Peyer's patch (tissue), 4 donors: ENCODE measurements at regions not wholly inside any gene's neighbourhood (a gene's known extent, or its start where the extent isn't known, plus 50 kb on each side); places are given as distances from the start of the nearest gene placed in this dataset.

ENCODE experiments used
- DNase-seq, 3 donors: peaks; one replicate each; pipeline ENCODE4 v3.0.0-alpha.2; 2017 to 2019
- H3K27ac ChIP-seq, 4 donors: fragments of 200-600 bp; sonication (generic); one replicate each; pipeline ENCODE4 v1.5.1; 2016 to 2019
- H3K27me3 ChIP-seq, 2 donors: fragments of 200-600 bp; sonication (generic); one replicate each; pipeline ENCODE4 v1.5.1; 2019
- H3K36me3 ChIP-seq, 3 donors: fragments of 200-600 bp; sonication (generic); one replicate each; pipeline ENCODE4 v1.5.1; 2016 to 2019
- H3K4me1 ChIP-seq, 4 donors: fragments of 200-600 bp; sonication (generic); one replicate each; pipeline ENCODE4 v1.5.1; 2016 to 2019
- H3K4me3 ChIP-seq, 4 donors: fragments of 200-600 bp; sonication (generic); 1 replicate in 3 of 4; 2 replicates in 1 of 4; pipeline ENCODE4 v1.5.1; 2016 to 2019; ENCODE audit warnings: mild to moderate bottlenecking in 1 of 4
- H3K9me3 ChIP-seq, 4 donors: fragments of 200-600 bp; sonication (generic); one replicate each; pipeline ENCODE4 v1.5.1; 2016 to 2019; ENCODE audit warnings: mild to moderate bottlenecking in 1 of 4
- POLR2A ChIP-seq, 2 donors: fragments of 450-650 bp; IDR thresholded peaks; one replicate each; pipeline ENCODE4 v1.5.1; 2017; ENCODE audit warnings: antibody characterized with exemption in 2 of 2, mild to moderate bottlenecking in 2 of 2, moderate library complexity in 2 of 2
- TF ChIP-seq, protein P1 (sequence below), 6 experiments: fragments of 450-650 bp in 4 of 6; fragments of 200-600 bp in 2 of 6; sonication (generic) in 1 of 6; IDR thresholded peaks; one replicate each; pipeline ENCODE4 v1.5.1; 2017 to 2019; ENCODE audit warnings: antibody characterized with exemption in 6 of 6, mild to moderate bottlenecking in 3 of 6, moderate library complexity in 1 of 6

DNA sequence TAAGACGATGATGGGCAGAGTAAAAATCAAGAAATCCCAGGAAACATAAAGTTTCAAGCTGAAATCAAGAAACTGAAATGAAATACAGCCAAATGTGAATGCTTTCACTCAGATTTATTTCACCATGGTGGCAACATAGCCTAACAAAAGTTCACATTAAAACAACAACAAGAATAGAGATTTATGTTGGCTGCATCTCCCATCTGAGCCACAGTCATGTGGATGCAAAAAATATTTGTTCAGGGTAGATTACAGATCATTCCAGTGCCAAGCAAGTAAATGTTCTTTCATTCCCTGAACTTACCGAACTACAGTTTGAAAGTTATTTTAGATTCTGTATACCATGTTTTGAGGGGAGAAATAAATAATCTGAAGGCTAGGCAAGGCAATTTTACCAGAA lies 159.9 kb upstream of the TMTC1 start:
- Histone ChIP-seq H3K27ac (no peak overlapping the region), H3K4me1 (no peaks in the 10 kb centered on the region), H3K27me3 (no peaks in the 10 kb centered on the region), H3K4me3 (no peak overlapping the region), H3K36me3 (no peaks in the 10 kb centered on the region), H3K9me3 (no peaks in the 10 kb centered on the region)
- TF ChIP-seq, protein P1, sequence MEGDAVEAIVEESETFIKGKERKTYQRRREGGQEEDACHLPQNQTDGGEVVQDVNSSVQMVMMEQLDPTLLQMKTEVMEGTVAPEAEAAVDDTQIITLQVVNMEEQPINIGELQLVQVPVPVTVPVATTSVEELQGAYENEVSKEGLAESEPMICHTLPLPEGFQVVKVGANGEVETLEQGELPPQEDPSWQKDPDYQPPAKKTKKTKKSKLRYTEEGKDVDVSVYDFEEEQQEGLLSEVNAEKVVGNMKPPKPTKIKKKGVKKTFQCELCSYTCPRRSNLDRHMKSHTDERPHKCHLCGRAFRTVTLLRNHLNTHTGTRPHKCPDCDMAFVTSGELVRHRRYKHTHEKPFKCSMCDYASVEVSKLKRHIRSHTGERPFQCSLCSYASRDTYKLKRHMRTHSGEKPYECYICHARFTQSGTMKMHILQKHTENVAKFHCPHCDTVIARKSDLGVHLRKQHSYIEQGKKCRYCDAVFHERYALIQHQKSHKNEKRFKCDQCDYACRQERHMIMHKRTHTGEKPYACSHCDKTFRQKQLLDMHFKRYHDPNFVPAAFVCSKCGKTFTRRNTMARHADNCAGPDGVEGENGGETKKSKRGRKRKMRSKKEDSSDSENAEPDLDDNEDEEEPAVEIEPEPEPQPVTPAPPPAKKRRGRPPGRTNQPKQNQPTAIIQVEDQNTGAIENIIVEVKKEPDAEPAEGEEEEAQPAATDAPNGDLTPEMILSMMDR (IDR thresholded peaks at IDR 0.05): no peak
- no peak for TF ChIP-seq POLR2A (IDR thresholded peaks at IDR 0.05)
- DNase-seq: no peak

DNA sequence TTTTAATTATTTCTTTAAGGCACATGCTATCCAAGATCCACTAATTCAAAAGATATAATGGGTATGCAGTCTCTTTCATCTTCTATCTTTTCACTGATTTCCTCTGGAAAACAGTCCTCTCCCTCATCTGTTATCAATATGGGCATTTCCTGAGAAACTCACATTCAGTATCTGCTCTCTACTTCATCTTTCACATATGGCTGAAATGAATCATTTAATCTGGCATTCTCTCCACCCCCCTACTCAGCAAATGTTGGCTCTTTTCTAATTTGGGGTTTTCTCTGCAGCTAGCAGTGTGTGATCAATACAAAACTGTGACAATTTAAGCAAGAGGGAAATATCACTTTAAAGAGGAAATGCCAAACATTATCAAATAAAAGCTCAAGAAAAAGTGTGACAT lies 157.1 kb upstream of the TMTC1 start:
- Histone ChIP-seq H3K4me3 (no peak overlapping the region), H3K36me3 (no peaks in the 10 kb centered on the region), H3K27ac (no peak overlapping the region), H3K9me3 (no peaks in the 10 kb centered on the region), H3K27me3 (no peaks in the 10 kb centered on the region), H3K4me1 (no peaks in the 10 kb centered on the region)
- DNase-seq: no peak
- TF ChIP-seq, protein P1 (IDR thresholded peaks at IDR 0.05): no peak
- no peak for TF ChIP-seq POLR2A (IDR thresholded peaks at IDR 0.05)

DNA sequence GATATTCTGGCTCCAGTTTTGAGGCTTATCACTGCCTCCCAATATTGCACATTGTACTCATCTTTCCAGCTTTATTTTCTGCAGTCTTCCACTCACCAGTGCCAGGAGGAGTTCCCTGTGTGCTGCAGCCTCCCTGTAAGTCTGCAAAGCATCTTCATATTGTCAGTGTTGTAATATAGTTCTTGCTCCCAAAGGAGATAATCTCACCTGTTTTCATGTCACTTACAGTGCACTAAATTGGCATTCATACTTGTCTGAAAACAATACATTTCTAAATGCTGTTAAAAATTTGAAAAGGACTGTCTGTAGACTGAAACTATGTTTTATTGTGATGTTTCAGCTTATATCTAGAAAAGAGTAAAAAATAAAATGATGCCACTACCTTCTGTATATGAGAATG lies 146.8 kb upstream of the TMTC1 start:
- Histone ChIP-seq H3K9me3 (no peaks in the 10 kb centered on the region), H3K36me3 (no peaks in the 10 kb centered on the region), H3K4me1 (no peaks in the 10 kb centered on the region), H3K4me3 (no peak overlapping the region), H3K27me3 (no peaks in the 10 kb centered on the region), H3K27ac (no peak overlapping the region)
- TF ChIP-seq, protein P1 (IDR thresholded peaks at IDR 0.05): no peak
- no peak for TF ChIP-seq POLR2A (IDR thresholded peaks at IDR 0.05)
- no peak for DNase-seq

DNA sequence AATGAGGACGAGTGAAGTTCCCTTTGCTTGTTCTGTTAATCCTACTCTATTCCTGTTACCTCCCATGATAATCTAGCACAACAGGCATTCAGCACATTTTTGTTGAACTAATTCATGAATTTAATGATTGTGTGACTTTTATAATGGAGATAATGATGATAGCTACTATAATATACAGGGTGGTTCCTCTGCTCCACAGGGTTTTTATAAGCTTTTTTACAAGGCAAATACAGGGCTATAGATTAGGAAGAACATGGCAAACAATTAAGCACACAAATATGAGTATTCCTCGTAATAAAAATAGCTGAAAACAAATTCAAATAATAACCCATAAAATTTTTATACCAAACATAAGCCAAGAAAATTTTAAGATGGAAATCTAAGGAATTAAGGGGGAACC lies 145.6 kb upstream of the TMTC1 start:
- TF ChIP-seq, protein P1 (IDR thresholded peaks at IDR 0.05): no peak
- TF ChIP-seq POLR2A (IDR thresholded peaks at IDR 0.05): no peak
- no peaks in the 10 kb centered on the region for H3K9me3 ChIP-seq
- H3K36me3 ChIP-seq: no peaks in the 10 kb centered on the region
- H3K27ac ChIP-seq: no peak overlapping the region
- H3K27me3 ChIP-seq: no peaks in the 10 kb centered on the region
- no peaks in the 10 kb centered on the region for H3K4me1 ChIP-seq
- no peak overlapping the region for H3K4me3 ChIP-seq
- DNase-seq: no peak

DNA sequence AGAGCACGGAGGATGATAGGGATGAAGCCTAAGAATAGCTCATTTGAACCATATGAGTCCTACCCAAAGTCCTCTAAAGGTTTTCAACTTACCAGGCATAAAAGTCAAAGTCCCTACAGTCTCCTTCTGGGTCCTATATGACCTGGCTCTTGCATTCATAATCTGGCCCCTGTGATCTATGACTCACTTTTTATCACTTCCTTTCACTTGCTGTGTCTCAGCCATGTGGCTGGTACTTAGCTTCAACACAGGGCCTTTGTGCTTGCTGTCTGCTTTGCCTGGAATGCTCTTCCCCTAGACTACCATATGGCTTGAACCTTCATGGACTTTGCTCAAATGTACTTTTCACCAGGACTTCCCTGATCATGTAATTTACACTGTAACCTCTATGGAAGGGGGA lies 137.6 kb upstream of the TMTC1 start:
- Histone ChIP-seq H3K27ac (no peak overlapping the region), H3K9me3 (no peaks in the 10 kb centered on the region), H3K36me3 (no peaks in the 10 kb centered on the region), H3K27me3 (no peaks in the 10 kb centered on the region), H3K4me1 (no peaks in the 10 kb centered on the region), H3K4me3 (no peak overlapping the region)
- TF ChIP-seq, protein P1 (IDR thresholded peaks at IDR 0.05): no peak
- no peak for TF ChIP-seq POLR2A (IDR thresholded peaks at IDR 0.05)
- DNase-seq: no peak

DNA sequence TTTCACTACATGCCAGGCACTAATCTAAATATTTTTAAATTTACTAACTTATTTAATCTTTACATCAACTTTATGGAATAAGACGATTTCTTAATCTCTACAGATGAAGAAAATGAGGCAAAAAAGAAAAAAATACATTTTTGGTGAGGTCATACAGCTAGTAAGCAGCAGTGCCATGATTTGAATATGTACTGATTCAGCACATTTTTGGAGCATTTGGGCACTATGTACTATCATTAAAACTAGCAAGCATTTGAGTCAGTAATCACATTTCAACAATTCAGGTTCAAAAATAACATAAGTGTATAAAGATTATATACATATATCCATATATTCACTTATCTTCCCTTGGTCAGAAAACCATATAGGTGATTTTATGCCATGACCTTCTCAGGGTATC lies 124.4 kb upstream of the TMTC1 start:
- no peaks in the 10 kb centered on the region for H3K9me3 ChIP-seq
- H3K36me3 ChIP-seq: no peaks in the 10 kb centered on the region
- DNase-seq: no peak
- no peak overlapping the region for H3K4me3 ChIP-seq
- H3K4me1 ChIP-seq: no peaks in the 10 kb centered on the region
- TF ChIP-seq, protein P1 (IDR thresholded peaks at IDR 0.05): no peak
- TF ChIP-seq POLR2A (IDR thresholded peaks at IDR 0.05): no peak
- no peaks in the 10 kb centered on the region for H3K27me3 ChIP-seq
- no peak overlapping the region for H3K27ac ChIP-seq
